Fibroblast of lung (primary cell): ENCODE measurements at regions not wholly inside any gene's neighbourhood (a gene's known extent, or its start where the extent isn't known, plus 50 kb on each side); places are given as distances from the start of the nearest gene placed in this dataset.

Experiments
- EZH2 ChIP-seq: IDR thresholded peaks from 2 replicates; pipeline ENCODE4 v1.5.1; 2012; ENCODE audit warnings: low read length, control low read depth, mild to moderate bottlenecking; ENCODE audit errors: missing control alignments
- TF ChIP-seq, protein P1 (sequence below), 2 donors: IDR thresholded peaks in 1 of 2; conservative IDR thresholded peaks in 1 of 2; 1 replicate in 1 of 2; 2 replicates in 1 of 2; pipeline ENCODE4 v1.5.1; 2011 to 2012; ENCODE audit warnings: low read length in 2 of 2, control low read depth in 1 of 2, inconsistent platforms in 1 of 2, low read depth in 1 of 2, mild to moderate bottlenecking in 1 of 2

DNA sequence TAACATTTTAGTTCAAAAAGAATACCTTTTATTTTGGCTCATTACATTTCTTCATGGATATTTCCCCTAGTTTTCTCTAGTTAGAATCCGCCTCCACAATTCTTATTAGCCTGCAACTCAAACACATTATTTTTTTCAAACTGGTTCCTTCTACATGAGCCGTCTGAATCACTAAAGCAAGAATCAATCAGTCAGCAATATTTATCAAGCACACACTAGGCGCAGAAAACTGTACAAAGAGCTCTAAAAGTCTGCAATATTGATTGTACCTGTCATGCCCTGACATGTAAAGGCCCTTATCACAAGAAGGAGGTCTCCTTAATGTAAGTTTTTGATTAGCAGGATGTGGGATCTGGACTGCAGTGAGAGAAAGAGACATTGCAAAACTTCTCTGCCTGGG lies 94.8 kb upstream of the CENPE start:
- TF ChIP-seq, protein P1, sequence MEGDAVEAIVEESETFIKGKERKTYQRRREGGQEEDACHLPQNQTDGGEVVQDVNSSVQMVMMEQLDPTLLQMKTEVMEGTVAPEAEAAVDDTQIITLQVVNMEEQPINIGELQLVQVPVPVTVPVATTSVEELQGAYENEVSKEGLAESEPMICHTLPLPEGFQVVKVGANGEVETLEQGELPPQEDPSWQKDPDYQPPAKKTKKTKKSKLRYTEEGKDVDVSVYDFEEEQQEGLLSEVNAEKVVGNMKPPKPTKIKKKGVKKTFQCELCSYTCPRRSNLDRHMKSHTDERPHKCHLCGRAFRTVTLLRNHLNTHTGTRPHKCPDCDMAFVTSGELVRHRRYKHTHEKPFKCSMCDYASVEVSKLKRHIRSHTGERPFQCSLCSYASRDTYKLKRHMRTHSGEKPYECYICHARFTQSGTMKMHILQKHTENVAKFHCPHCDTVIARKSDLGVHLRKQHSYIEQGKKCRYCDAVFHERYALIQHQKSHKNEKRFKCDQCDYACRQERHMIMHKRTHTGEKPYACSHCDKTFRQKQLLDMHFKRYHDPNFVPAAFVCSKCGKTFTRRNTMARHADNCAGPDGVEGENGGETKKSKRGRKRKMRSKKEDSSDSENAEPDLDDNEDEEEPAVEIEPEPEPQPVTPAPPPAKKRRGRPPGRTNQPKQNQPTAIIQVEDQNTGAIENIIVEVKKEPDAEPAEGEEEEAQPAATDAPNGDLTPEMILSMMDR (conservative IDR thresholded peaks at IDR 0.05 in 1 of 2, IDR thresholded peaks at IDR 0.05 in 1 of 2; ENCODE audit: low read depth in 1 of 2, low read length in 2 of 2) = no peak
- TF ChIP-seq EZH2 = no peak
